ENCODE measurements at regions not wholly inside any gene's neighbourhood (a gene's known extent, or its start where the extent isn't known, plus 50 kb on each side); places are given as distances from the start of the nearest gene placed in this dataset.

DNA sequence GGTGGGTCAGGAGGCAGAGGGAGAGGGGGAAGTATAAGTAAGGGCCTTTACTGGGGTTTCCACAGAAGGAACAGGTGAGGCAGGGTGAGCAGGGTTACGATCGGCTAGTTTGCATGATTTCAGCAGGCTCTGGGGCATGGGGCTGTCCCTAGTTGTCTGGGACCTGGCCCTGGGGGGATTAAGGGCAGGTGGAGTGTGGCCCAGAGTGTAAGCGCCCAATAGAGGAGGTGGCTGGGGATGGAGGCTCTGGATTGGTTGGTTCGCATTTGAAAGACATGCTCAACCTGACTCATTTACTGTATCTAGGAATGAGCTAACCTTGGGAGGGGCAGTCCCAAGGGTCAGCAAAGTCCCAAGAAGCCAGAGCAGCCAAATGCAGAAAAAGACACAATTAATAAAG, 230.3 kb downstream of the MAP2K4 start:
- TF ChIP-seq BHLHE40 (IDR thresholded peaks at IDR 0.05; ENCODE audit: borderline replicate concordance): no peak
- no peak for TF ChIP-seq FOXM1 (IDR thresholded peaks at IDR 0.05; ENCODE audit: borderline replicate concordance)
- no peak for TF ChIP-seq FOXK2 (IDR thresholded peaks at IDR 0.05)
- TF ChIP-seq TARDBP (IDR thresholded peaks at IDR 0.05): no peak
- TF ChIP-seq ELF4 (IDR thresholded peaks at IDR 0.05): no peak
- no peak for TF ChIP-seq ZNF384 (IDR thresholded peaks at IDR 0.05)
- no peak for TF ChIP-seq FOXA1 (IDR thresholded peaks at IDR 0.05)
- no peak for TF ChIP-seq ARNT (IDR thresholded peaks at IDR 0.05)
- TF ChIP-seq SP1 (IDR thresholded peaks at IDR 0.05): no peak
- no peak for TF ChIP-seq NFRKB (IDR thresholded peaks at IDR 0.05)
